Fibroblast of the conjunctiva (primary cell): ENCODE measurements at regions not wholly inside any gene's neighbourhood (a gene's known extent, or its start where the extent isn't known, plus 50 kb on each side); places are given as distances from the start of the nearest gene placed in this dataset.

Experiments
- DNase-seq: peaks from one replicate; pipeline ENCODE4 v3.0.0-alpha.2; 2010; ENCODE audit warnings: low read depth

- DNase-seq: no peak
Measured at GRCh38 chr20:6886065-6886729, 118.7 kb downstream of the BMP2 start.

- DNase-seq: no peak
Measured at GRCh38 chr20:6887966-6888365, 120.5 kb downstream of the BMP2 start.

DNA sequence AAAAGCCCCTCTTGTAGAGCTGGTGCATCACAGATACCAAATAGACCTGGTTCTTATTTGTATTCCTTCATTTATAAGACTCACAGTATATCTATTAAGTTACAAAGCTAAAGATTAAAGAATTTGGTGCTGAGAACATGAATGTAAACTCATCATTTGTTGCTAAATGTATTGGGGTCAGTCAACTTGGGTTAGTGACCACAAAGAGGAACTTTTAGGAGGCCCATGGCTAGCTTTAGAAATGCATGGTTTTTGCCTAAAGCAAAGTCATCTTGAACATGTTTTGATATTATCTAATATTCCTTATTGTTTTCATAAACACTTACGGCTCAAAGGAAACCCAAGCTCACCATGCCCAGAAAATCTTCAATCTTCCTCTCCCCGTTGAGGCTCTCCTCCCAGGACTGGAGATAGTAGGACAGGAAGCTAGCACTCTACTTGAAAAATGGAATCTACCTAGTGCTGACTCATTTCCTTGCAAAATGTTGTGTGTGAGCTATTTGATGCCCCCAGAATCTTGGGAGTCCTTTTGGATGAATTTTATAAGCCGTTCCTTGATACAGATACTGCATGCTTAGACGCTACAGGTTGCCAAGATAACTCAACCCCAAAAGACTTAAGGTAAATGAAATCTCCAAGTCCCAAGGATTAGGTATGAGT, 121.4 kb downstream of the BMP2 start:
- no peak for DNase-seq

DNA sequence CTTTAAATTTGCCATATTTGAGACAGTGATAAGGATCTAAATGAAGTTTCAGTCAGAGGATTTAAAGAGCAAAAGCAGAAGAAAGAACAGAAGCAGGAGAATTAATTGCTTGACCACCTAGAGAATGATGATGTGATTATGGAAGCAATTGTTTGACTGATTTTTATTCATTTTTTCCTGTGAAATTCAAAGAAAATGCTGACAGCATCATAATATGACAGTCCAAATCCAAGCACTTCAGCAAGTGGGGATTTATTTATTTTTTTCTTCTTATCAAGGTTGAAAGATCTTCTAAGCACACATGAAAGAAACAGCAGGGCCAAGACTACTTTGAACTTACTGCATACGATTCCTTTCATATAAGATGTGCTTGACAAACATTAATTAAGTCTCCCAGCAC, 125.2 kb downstream of the BMP2 start:
- no peak for DNase-seq

GRCh38 chr20:6898928-6899327, 131.4 kb downstream of the BMP2 start:
- no peak for DNase-seq

DNA sequence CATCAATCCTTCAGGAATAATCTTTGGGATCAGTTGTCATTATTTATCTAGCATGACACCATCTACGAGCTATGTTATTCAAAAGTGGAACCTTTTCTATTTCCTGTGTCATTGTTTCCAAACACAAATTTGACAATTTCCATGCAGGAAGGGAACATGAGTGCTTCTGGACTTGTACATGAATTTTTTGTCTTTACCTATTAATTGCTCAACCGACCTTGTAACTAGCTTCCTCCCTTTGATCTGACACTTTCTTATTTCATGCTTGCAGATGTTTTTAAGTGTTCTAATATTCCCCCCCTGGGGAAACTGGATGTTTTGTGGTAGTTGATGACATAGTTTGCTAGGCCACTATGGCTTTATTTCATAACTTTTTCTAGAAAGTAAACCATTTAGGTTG, 139.4 kb downstream of the BMP2 start:
- DNase-seq: no peak

- no peak for DNase-seq
Measured at GRCh38 chr20:6908673-6909072, 141.2 kb downstream of the BMP2 start.

- no peak for DNase-seq
Measured at GRCh38 chr20:6909608-6910007, 142.1 kb downstream of the BMP2 start.

- DNase-seq: no peak
Measured at GRCh38 chr20:6914986-6915385, 147.5 kb downstream of the BMP2 start.

DNA sequence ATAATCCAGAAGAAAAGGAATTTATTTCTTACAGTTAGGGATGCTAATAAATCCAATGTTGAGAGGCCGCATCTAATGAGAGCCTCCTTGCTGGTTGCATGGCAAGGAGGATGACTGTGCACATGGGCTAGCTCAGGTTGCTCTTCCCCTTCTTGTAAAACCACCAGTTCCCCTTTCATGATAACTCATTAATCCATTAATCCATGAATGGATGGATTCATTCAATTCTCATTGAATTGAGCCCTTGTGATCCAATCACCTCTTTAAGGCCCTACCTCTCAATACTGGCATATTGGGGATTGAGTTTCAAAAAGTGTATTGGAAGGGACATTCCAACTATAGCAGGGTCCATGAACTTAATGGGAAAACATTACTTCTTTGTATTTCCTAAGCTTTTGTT, 149.5 kb downstream of the BMP2 start:
- no peak for DNase-seq

- DNase-seq: no peak
Measured at GRCh38 chr20:6919792-6920468, 152.4 kb downstream of the BMP2 start.

DNA sequence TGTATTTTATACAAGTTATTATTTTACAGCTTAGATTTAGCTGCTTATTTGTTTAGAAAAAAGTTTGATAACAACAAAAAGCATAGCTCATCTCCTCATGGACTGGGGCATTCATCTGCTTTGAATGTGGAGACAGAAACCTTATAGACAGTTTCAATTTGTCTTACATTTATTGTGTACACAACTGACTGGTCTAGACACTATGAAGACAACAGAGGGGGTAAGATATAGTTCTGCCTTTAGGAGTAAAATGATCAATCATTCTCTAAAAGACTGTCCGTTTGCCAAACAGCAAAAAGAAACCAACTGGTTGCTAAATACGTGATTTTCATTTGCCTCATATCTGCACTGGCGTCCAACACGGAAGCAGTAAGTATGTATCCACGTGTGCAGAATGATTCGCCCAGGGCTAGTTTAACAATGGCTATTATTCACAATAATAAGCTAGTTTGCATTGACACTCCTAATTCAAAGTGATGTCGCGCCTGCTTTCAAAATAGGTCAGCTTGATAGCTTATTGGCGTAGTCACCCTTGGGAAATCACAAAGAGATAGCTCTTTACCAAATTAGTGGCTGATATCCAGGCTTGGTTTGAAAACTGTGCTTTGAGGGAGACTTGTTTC, 153.6 kb downstream of the BMP2 start:
- no peak for DNase-seq

- no peak for DNase-seq
Measured at GRCh38 chr20:6921717-6922386, 154.4 kb downstream of the BMP2 start.

DNA sequence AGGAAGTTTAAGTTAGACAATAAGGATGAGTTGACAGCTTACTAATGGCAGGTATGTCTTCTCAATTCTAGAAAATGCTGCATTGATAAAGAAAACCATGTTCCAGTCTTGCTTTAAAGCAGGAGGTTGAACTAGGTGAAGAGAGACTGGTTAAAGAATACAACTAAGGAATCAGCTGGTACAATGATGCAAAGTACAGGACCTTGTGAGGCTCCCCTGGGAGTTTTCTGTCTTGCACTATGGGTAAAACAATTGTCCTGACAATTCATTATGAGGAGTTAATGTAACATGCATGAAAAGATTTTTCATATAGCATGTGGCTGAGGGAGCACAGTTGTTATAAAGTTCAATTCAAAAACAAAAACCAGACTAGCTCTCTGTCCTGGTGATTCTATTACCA, 157.2 kb downstream of the BMP2 start:
- no peak for DNase-seq

DNA sequence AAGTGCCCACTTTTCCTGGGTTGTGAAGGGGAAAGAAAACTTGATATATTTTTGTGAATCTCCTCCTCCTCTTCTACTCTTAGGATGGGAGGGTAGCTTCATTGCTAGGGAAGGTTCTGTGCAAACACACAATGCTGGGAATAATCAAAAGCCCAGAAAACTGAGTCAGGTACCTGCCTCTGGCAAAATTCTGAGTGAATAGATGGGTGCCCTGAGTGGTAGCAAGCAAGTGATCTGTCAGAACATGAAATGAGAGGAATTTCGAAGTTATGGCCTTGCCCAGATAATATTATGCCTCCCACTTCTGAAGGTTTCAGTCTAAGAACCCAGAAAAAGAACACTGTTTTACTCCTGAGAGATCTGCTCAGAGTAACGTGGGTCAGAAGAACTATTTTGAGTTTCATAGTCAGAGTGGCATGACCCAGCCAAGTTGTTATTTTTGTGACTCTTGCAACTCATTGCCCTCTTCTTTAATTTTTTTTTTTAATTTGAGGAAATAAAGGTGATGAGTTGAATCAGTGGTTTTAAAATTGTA, 158.3 kb downstream of the BMP2 start:
- DNase-seq: no peak

GRCh38 chr20:6940048-6940447, 172.6 kb downstream of the BMP2 start:
- DNase-seq: no peak

GRCh38 chr20:6940876-6941275, 173.4 kb downstream of the BMP2 start:
- no peak for DNase-seq

DNA sequence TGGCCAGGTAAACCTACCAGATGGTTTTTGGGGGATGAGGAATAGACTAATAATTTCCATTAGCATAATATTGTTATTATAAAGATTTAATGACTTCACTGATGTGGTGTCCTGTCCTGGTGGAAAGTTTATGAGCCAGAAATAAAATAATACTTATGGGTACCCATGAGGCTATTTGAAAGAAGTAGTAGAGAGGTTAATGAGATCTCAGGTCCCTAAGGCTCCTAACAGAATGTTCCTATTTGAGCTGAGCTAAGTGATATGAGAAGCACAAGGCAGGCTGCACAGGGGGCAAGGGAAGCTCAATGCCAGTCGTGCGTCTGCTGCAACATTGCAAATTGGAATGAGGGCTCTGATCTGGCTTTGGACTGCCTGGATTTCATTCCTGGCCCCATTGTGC, 174.1 kb downstream of the BMP2 start:
- DNase-seq: no peak

GRCh38 chr20:6942266-6942665, 174.8 kb downstream of the BMP2 start:
- DNase-seq: no peak

- no peak for DNase-seq
Measured at GRCh38 chr20:6944292-6944691, 176.8 kb downstream of the BMP2 start.

GRCh38 chr20:6953611-6954010, 186.1 kb downstream of the BMP2 start:
- no peak for DNase-seq

GRCh38 chr20:6954219-6954618, 186.7 kb downstream of the BMP2 start:
- no peak for DNase-seq
